Sigmoid colon (tissue), 6 donors: ENCODE measurements at regions not wholly inside any gene's neighbourhood (a gene's known extent, or its start where the extent isn't known, plus 50 kb on each side); places are given as distances from the start of the nearest gene placed in this dataset.
"Not testable (repeated sequence)": the region's sequence is repeated elsewhere in the genome, so short reads cannot be mapped to it uniquely, and the experiment has no call there.

Source experiments
- DNase-seq: peaks from one replicate; pipeline ENCODE4 v3.0.0-alpha.2; 2019
- H3K27ac ChIP-seq, 4 donors: fragments of 200-600 bp; sonication (generic); one replicate each; pipeline ENCODE4 v1.5.1; 2016 to 2019; ENCODE audit warnings: mild to moderate bottlenecking in 1 of 4
- H3K27me3 ChIP-seq, 3 donors: fragments of 200-600 bp; sonication (generic); one replicate each; pipeline ENCODE4 v1.5.1; 2019; ENCODE audit warnings: mild to moderate bottlenecking in 1 of 3
- H3K36me3 ChIP-seq, 4 donors: fragments of 200-600 bp; sonication (generic); one replicate each; pipeline ENCODE4 v1.5.1; 2016 to 2019
- H3K4me1 ChIP-seq, 4 donors: fragments of 200-600 bp; sonication (generic); one replicate each; pipeline ENCODE4 v1.5.1; 2017 to 2019
- H3K4me3 ChIP-seq, 4 donors: fragments of 200-600 bp; sonication (generic); one replicate each; pipeline ENCODE4 v1.5.1; 2017 to 2019; ENCODE audit warnings: mild to moderate bottlenecking in 2 of 4, moderate library complexity in 1 of 4
- H3K9me3 ChIP-seq, 4 donors: fragments of 200-600 bp in 3 of 4; sonication (generic) in 3 of 4; one replicate each; pipeline versions ENCODE4 v1.5.1 to v1.6.1; 2013 to 2019
- EP300 ChIP-seq, 4 donors: sonication (generic); formaldehyde crosslinking; IDR thresholded peaks; one replicate each; pipeline ENCODE4 v1.6.1; 2017; ENCODE audit warnings: antibody characterized with exemption in 4 of 4
- POLR2A ChIP-seq, 2 donors: fragments of 450-650 bp; IDR thresholded peaks; one replicate each; pipeline ENCODE4 v1.6.1; 2016; ENCODE audit warnings: antibody characterized with exemption in 2 of 2, mild to moderate bottlenecking in 2 of 2, moderate library complexity in 2 of 2
- POLR2AphosphoS5 ChIP-seq, 4 donors: sonication (generic); formaldehyde crosslinking; IDR thresholded peaks; one replicate each; pipeline ENCODE4 v1.6.1; 2017; ENCODE audit warnings: antibody characterized with exemption in 4 of 4
- WGBS, 2 donors: extraction: QIAGEN DNeasy Blood & Tissue Kit; methylation state at CpG; one replicate each; pipeline ENCODE4 v1.1.7; 2013; 5-methylcytosine and 5-hydroxymethylcytosine counted together
- intact Hi-C: fragments of 100-400 bp; cut with DNase I; formaldehyde crosslinking; loops from one replicate; pipeline ENCODE4 v1.15.1; 2023
- TF ChIP-seq, protein P1 (sequence below), 4 experiments: fragments of 450-650 bp in 3 of 4; fragments of 200-600 bp in 1 of 4; IDR thresholded peaks; one replicate each; pipeline ENCODE4 v1.5.1; 2016 to 2019; ENCODE audit warnings: antibody characterized with exemption in 4 of 4, mild to moderate bottlenecking in 3 of 4, moderate library complexity in 2 of 4
- donor health status: healthy with polysubstance abuse.
- donor health status: healthy.

DNA sequence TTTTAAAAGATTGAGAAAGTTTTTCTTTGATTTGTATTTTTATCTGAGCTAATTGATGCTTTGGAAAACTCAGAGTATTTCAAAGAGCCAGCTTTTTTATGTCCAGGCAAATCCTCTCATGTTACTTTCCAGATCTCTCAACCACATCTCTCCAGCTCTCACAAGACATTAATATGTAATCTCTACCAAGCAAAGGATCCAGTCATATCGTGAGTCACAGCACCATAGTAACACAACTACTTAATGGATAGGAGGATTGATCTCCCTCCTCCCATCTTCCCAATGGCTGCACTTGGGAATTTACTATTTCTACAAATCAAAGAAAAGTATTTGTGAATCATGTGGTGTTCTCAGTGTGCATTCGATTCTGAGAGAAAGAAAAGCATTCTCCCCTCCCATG is 63.3 kb downstream of the POU4F1 start:
- TF ChIP-seq, protein P1, sequence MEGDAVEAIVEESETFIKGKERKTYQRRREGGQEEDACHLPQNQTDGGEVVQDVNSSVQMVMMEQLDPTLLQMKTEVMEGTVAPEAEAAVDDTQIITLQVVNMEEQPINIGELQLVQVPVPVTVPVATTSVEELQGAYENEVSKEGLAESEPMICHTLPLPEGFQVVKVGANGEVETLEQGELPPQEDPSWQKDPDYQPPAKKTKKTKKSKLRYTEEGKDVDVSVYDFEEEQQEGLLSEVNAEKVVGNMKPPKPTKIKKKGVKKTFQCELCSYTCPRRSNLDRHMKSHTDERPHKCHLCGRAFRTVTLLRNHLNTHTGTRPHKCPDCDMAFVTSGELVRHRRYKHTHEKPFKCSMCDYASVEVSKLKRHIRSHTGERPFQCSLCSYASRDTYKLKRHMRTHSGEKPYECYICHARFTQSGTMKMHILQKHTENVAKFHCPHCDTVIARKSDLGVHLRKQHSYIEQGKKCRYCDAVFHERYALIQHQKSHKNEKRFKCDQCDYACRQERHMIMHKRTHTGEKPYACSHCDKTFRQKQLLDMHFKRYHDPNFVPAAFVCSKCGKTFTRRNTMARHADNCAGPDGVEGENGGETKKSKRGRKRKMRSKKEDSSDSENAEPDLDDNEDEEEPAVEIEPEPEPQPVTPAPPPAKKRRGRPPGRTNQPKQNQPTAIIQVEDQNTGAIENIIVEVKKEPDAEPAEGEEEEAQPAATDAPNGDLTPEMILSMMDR (IDR thresholded peaks at IDR 0.05) = no peak
- TF ChIP-seq POLR2AphosphoS5 (IDR thresholded peaks at IDR 0.05) = no peak
- no peak for TF ChIP-seq EP300 (IDR thresholded peaks at IDR 0.05)
- no peak for TF ChIP-seq POLR2A (IDR thresholded peaks at IDR 0.05)
- no peak overlapping the region for H3K4me3 ChIP-seq
- H3K4me1 ChIP-seq = no peaks in the 10 kb centered on the region
- no peaks in the 10 kb centered on the region for H3K36me3 ChIP-seq
- H3K9me3 ChIP-seq = no peaks in the 10 kb centered on the region
- WGBS, 2 donors = 52 to 77% methylated on average over 2 of the region's 2 CpGs
- intact Hi-C loops = no loop called here
- no peak for DNase-seq
- no peak overlapping the region for H3K27ac ChIP-seq
- no peaks in the 10 kb centered on the region for H3K27me3 ChIP-seq

DNA sequence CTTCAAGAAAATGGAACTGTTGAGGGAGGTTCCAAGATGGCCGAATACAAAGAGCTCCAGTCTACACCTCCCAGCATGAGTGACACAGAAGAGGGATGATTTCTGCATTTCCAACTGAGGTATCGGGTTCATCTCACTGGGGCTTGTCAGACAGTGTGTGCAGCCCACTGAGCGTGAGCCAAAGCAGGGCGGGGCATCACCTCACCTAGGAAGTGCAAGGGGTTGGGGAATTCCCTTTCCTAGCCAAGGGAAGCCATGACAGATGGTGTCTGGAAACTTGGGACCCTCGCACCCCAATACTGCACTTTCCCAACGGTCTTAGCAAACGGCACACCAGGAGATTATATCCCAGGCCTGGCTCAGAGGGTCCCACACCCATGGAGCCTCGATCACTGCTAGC is 77.3 kb downstream of the POU4F1 start:
- DNase-seq, H3K4me3 ChIP-seq, H3K9me3 ChIP-seq, H3K27ac ChIP-seq, H3K27me3 ChIP-seq, intact Hi-C loops, H3K4me1 ChIP-seq, H3K36me3 ChIP-seq: not testable (repeated sequence)
- WGBS, 2 donors = 86 to 93% methylated on average over 8 of the region's 8 CpGs

DNA sequence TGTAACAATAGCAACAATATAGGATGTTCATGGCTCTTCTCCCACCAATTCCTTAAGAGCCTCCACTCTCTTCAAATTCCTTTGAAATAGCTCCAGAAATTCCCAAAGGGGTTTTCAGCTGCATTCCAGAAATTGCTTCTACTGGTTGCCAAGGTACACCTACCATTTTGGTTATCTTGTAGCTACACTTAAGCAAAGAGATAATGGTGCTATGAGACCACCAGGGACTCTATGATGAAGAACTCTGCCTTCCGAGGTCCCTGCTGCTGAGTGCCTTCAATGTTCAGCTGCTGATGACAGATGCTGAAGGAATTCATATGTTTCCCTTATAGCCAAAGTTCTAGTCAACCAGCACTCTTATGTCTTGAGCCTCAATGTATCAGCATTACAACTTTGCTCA is 78.4 kb downstream of the POU4F1 start:
- no peak for DNase-seq
- H3K9me3 ChIP-seq = no peaks in the 10 kb centered on the region
- intact Hi-C loops = no loop called here
- H3K27ac ChIP-seq = no peak overlapping the region
- 70 to 85% methylated on average over 1 of the region's 1 CpG for WGBS, 2 donors
- no peaks in the 10 kb centered on the region for H3K27me3 ChIP-seq
- no peak overlapping the region for H3K4me3 ChIP-seq
- H3K36me3 ChIP-seq = no peaks in the 10 kb centered on the region
- H3K4me1 ChIP-seq = no peaks in the 10 kb centered on the region
- TF ChIP-seq POLR2AphosphoS5 (IDR thresholded peaks at IDR 0.05) = no peak
- TF ChIP-seq EP300 (IDR thresholded peaks at IDR 0.05) = no peak

GRCh38 chr13:78521091-78521490 is 82.3 kb downstream of the POU4F1 start:
- no peak overlapping the region for H3K4me3 ChIP-seq
- TF ChIP-seq POLR2AphosphoS5 (IDR thresholded peaks at IDR 0.05) (no peak), EP300 (IDR thresholded peaks at IDR 0.05) (no peak), POLR2A (IDR thresholded peaks at IDR 0.05) (no peak)
- TF ChIP-seq, protein P1 (IDR thresholded peaks at IDR 0.05) = no peak
- no peak overlapping the region for H3K27ac ChIP-seq
- H3K9me3 ChIP-seq = no peaks in the 10 kb centered on the region
- DNase-seq = no peak
- H3K27me3 ChIP-seq = no peaks in the 10 kb centered on the region
- no peaks in the 10 kb centered on the region for H3K4me1 ChIP-seq
- H3K36me3 ChIP-seq = no peaks in the 10 kb centered on the region
- intact Hi-C loops = no loop called here
- WGBS, 2 donors = 82 to 89% methylated on average over 6 of the region's 6 CpGs

DNA sequence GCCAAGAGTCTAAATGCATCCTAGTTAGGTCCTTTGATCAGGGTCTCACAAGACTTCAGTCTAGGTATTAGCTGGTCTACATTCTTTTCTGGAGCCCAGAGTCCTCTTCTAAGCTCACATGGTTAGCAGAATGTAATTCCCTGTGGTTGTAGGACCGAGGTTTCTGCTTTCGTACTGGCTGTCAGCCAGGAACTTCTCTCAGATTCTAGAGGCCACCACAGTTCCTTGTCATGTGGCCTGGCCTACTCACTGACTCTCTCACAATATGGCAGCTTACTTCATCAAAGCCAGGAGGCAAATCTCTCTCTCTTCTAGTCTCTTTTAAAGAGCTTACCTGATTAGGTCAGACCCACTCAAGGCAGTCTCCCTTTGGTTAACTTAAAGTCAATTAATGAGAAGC is 82.9 kb downstream of the POU4F1 start:
- DNase-seq = no peak
- H3K4me1 ChIP-seq = no peaks in the 10 kb centered on the region
- H3K9me3 ChIP-seq = no peaks in the 10 kb centered on the region
- whole genome bisulfite sequencing, 2 donors = 81 to 83% methylated on average over 2 of the region's 2 CpGs
- H3K36me3 ChIP-seq = no peaks in the 10 kb centered on the region
- intact Hi-C loops = no loop called here
- no peaks in the 10 kb centered on the region for H3K27me3 ChIP-seq
- no peak overlapping the region for H3K27ac ChIP-seq
- TF ChIP-seq, protein P1 (IDR thresholded peaks at IDR 0.05) = no peak
- no peak for TF ChIP-seq POLR2AphosphoS5 (IDR thresholded peaks at IDR 0.05)
- TF ChIP-seq EP300 (IDR thresholded peaks at IDR 0.05) = no peak
- no peak for TF ChIP-seq POLR2A (IDR thresholded peaks at IDR 0.05)
- no peak overlapping the region for H3K4me3 ChIP-seq

GRCh38 chr13:78518482-78518881 is 84.9 kb downstream of the POU4F1 start:
- H3K4me3 ChIP-seq, H3K27me3 ChIP-seq, H3K9me3 ChIP-seq, H3K27ac ChIP-seq, DNase-seq, H3K4me1 ChIP-seq, intact Hi-C loops, H3K36me3 ChIP-seq: not testable (repeated sequence)
- 91 to 94% methylated on average over 7 of the region's 7 CpGs for WGBS, 2 donors
